Mononuclear cell (primary cell): ENCODE measurements at regions not wholly inside any gene's neighbourhood (a gene's known extent, or its start where the extent isn't known, plus 50 kb on each side); places are given as distances from the start of the nearest gene placed in this dataset.

Experiments used
- H3K27me3 ChIP-seq: 2 replicates; pipeline ENCODE4 v1.6.0; 2011; ENCODE audit warnings: low read length, control low read depth; ENCODE audit not compliant: insufficient read depth
- H3K4me1 ChIP-seq: 2 replicates; pipeline ENCODE4 v1.5.1; 2011; ENCODE audit warnings: mild to moderate bottlenecking, low read length, control low read depth; ENCODE audit not compliant: insufficient read depth
- H3K4me3 ChIP-seq: 2 replicates; pipeline ENCODE4 v1.5.1; 2011; ENCODE audit warnings: mild to moderate bottlenecking, low read length, moderate library complexity
- H3K9me3 ChIP-seq: 2 replicates; pipeline ENCODE4 v1.5.1; 2011; ENCODE audit warnings: low read depth, mild to moderate bottlenecking, control low read depth, low read length

DNA sequence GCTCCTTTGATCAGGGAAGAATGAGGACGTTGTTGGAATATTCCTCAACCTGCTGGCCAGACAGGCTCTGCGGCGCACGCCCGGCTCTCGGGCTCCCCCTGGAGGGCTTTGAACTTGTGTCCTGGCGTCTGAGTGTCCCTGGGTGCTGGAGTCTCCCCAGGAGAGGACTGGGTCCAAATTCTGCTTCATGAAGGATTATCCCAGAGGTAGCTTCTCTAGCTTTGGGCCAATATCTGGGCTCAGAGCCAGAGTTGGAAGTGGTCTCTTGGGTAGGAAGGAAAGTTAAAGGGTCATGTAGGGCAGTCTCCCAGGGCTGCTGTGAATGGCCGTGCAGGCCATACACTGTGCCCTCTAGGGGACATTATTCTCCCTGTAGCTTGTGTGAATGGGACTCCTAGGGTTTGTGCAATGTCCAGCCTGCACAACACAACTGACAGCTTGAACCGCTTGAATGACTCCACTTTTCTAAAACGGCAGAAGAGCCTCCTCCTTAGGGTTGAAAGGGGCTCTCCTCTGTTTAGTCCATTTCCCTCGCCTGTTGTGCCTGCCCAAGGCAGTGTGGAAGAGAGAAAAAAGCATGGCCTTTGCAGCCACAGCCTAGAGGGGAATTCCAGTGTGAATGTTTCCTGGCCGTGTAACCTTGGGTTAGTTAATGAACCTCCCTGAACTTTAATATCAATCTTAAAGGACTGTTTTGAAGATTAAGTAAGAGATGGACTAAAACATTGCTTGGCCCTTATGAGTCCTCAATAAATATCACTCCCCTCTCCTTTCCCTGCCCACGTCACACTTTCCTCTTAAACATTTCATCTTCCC lies 111.2 kb upstream of the THY1 start:
- H3K4me1 ChIP-seq = peaks cover 40% of the 10 kb centered on the region
- H3K9me3 ChIP-seq = no peaks in the 10 kb centered on the region
- H3K27me3 ChIP-seq = no peaks in the 10 kb centered on the region
- H3K4me3 ChIP-seq = no peak overlapping the region

DNA sequence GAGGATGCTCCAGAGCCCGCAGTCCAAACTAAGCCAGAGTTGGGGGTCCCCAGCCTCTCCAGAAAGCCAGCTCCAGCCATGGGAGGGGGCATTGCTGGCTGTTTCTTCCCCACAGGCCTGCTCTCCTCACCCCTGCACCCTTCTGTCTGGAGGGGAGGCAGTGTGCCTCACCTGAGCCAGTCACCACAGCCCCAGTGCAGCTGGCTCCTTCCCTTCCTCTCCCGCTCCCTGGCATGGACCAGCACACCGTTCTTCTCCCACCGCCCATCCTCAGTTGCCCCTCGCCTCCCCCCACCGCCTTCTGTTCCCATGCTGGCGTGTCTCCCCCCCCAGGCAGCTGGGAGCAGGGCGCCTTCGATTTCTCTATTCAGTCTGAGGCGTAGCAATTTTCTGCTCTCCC lies 110.5 kb upstream of the THY1 start:
- Histone ChIP-seq H3K9me3 (no peaks in the 10 kb centered on the region), H3K4me3 (no peak overlapping the region), H3K4me1 (peaks cover 33% of the 10 kb centered on the region), H3K27me3 (no peaks in the 10 kb centered on the region)

GRCh38 chr11:119532551-119532950 lies 109.6 kb upstream of the THY1 start:
- no peaks in the 10 kb centered on the region for H3K27me3 ChIP-seq
- no peak overlapping the region for H3K4me3 ChIP-seq
- peaks cover 24% of the 10 kb centered on the region for H3K4me1 ChIP-seq

DNA sequence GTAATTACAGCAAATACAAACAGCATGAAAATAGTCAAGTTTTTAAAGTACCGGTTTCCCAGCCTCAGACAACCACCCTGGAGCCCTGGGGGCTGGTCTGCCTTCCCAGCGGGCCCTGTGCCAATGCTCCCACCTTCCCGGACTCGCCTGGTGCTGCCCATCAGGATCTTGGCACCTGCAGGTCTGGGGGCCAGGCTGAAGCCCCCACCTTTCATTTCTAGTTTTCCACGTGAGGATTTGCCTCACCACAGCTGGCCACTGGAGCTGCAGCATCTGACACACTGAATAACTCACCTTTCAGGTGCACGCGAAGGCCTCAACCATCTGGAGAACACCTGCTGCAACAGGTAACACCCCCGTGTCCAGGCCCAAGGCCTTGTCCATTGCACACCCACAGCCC lies 108.7 kb upstream of the THY1 start:
- H3K27me3 ChIP-seq = no peaks in the 10 kb centered on the region
- no peaks in the 10 kb centered on the region for H3K9me3 ChIP-seq
- no peak overlapping the region for H3K4me3 ChIP-seq
- H3K4me1 ChIP-seq = peaks cover 15% of the 10 kb centered on the region

More at GRCh38 chr11:119532551-119532950, 109.6 kb upstream of the THY1 start:
- no peaks in the 10 kb centered on the region for H3K9me3 ChIP-seq

- Histone ChIP-seq H3K9me3 (no peaks in the 10 kb centered on the region), H3K4me1 (peaks cover 18% of the 10 kb centered on the region), H3K27me3 (no peaks in the 10 kb centered on the region), H3K4me3 (no peak overlapping the region)
These were observed 108.1 kb upstream of the THY1 start for GRCh38 chr11:119531056-119531455.

- peaks cover 24% of the 10 kb centered on the region for H3K4me1 ChIP-seq
- H3K9me3 ChIP-seq = no peaks in the 10 kb centered on the region
- H3K4me3 ChIP-seq = no peak overlapping the region
- H3K27me3 ChIP-seq = no peaks in the 10 kb centered on the region
These were observed 107.5 kb upstream of the THY1 start for GRCh38 chr11:119530509-119530908.

DNA sequence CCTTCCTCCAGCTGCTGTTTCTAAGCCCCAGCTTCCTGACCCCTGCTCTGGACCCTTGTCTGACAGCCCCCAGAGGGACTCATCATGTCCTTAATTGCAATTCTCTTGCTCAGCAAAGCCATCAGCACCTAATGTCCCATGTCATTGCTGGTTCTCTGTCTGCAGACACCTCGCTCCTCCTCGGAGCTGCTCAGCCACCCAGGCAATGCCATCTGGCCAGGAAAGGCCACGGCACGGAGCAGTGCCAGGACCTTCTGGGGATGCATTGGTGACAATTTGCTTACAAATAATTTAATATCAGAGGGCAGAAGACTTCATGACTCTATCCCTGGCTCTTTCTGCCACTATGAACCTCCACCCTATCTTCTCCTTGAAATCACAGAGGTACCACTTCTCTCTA lies 107.0 kb upstream of the THY1 start:
- Histone ChIP-seq H3K27me3 (no peaks in the 10 kb centered on the region), H3K9me3 (no peaks in the 10 kb centered on the region), H3K4me1 (peaks cover 29% of the 10 kb centered on the region), H3K4me3 (no peak overlapping the region)

DNA sequence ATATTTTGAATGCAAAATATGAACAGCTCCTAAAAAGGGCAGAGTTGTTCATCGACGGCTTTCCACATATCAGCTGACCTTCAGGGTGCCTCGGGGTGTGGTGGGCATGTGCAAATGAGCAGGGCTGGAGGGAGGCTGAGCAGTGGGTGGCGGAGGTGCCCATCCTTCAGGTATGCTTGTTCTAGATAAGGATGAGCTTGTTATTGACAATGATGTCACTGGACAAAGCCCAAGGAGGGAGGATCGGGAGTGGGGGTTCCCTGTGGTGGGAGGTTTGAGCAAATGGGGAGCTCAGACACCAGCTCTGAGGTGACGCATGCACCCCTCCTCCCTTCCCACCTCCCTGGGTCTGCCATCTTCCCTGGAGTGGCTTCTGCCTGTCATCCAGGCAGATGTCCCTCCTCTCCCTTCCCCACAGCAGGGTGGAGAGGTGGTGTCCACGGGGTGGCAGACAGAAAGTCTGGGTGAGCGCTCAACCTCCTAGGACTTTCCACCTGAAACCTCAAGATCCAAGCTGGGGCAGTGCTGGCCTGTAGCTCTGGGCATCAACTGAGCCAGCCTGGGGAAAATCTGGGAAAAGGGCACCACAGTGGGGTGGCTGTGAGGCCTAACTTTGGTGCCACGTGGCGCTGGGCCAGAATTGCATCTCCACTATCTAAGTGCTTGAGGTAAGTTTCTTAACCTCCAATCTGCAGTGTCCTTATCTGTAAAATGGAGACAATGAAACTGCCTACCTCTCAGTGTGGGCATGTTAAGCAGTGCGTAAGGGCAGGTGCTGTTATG lies 106.3 kb upstream of the THY1 start:
- Histone ChIP-seq H3K4me3 (no peak overlapping the region), H3K27me3 (no peaks in the 10 kb centered on the region), H3K4me1 (peaks cover 33% of the 10 kb centered on the region), H3K9me3 (no peaks in the 10 kb centered on the region)

DNA sequence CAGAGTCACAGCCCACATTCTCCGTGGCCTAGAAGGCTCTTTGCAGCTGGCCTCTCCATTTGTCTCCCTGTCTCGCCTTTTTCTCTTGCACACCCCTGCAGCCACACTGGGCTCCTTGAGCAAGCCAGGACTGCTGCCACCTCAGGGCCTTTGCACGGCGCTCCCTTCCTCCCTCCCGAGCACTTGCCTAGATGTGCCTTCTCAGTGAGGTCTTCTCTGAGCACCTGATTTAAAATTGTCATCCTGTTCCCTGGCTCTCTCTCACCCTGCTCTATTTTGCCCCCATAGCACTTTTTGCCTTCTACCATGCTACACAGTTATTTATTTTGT lies 102.9 kb upstream of the THY1 start:
- Histone ChIP-seq H3K27me3 (no peaks in the 10 kb centered on the region), H3K4me1 (peaks cover 34% of the 10 kb centered on the region), H3K4me3 (no peak overlapping the region), H3K9me3 (no peaks in the 10 kb centered on the region)

DNA sequence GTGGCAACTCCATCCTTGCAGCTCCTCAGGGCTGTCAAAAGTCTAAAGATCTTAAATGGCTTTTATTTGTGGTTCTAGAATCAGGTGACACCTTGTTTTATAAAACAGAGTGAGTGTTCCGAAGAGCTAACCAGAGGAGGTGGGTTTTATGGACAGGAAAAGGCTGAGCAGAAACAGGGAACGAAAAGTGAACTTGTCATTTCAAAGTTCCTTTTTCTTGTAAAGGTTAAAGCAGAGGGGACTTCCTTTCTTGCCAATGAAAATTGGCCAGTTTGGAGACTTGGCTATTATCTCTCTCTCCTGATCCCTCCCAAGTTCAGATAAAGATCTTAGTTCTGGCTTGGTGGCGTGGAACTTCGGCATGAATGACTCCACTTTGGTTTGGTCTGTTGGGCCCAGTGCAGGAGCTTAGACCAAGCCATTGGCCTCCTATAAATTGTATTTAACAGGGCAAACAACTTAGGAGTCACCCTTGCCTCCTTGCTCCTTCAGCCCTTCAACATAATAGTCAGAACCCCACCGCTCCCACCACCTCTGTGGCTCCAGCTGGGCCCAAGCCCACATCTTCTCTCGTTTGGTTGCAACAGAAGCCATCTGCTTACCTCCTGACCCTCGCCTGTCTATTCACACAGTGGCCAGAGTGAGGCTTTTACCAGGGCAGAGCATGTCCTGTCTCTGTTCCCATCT lies 102.4 kb upstream of the THY1 start:
- Histone ChIP-seq H3K27me3 (no peaks in the 10 kb centered on the region), H3K9me3 (no peaks in the 10 kb centered on the region), H3K4me3 (no peak overlapping the region), H3K4me1 (peaks cover 34% of the 10 kb centered on the region)

GRCh38 chr11:119523539-119524157 lies 100.7 kb upstream of the THY1 start:
- H3K9me3 ChIP-seq = no peaks in the 10 kb centered on the region
- peaks cover 34% of the 10 kb centered on the region for H3K4me1 ChIP-seq
- no peak overlapping the region for H3K4me3 ChIP-seq
- no peaks in the 10 kb centered on the region for H3K27me3 ChIP-seq

DNA sequence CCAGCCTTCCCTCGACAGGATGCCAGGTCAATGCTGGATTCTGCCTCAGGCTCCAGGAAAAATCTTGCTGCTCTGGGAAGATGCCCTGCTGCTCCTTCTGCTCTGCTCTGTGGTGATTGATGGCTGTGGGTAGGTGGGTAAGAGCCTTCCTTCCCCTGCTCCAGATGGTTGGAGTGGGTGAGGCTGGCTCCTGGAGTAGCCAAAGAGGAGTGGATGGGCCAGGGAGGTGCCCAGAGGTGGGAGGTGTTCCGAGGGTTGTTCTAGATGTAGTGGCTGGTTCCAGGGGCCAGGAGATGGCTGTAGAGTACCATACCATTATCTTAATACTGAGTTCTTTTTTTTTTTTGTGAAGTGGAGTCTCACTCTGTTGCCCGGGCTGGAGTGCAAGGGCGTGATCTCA lies 99.6 kb upstream of the THY1 start:
- no peaks in the 10 kb centered on the region for H3K9me3 ChIP-seq

GRCh38 chr11:119521551-119521950 lies 98.6 kb upstream of the THY1 start:
- Histone ChIP-seq H3K4me1 (peaks cover 34% of the 10 kb centered on the region), H3K4me3 (no peak overlapping the region), H3K9me3 (no peaks in the 10 kb centered on the region), H3K27me3 (no peaks in the 10 kb centered on the region)

More for the DNA sequence above, 99.6 kb upstream of the THY1 start:
- Histone ChIP-seq H3K27me3 (no peaks in the 10 kb centered on the region), H3K4me3 (no peak overlapping the region), H3K4me1 (peaks cover 34% of the 10 kb centered on the region)

DNA sequence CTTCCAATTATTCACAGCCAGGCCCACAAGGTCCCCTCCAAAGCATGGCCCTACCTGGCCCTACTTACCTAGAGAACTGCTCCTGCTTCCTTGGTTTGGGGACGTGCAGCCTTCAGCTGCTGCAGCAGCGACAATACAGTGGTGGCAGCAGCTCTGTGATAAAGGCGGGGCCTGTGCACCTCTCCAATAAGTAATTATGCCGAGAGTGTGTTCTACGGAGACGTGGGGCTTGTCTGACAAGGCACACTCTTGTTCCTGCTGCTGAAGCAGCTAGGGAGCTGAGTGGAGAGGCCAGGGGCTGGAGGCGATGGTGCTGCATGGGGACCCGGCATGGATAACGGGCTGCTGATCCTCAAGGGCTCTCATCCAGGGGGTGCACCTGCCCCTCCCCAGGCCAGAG lies 98.0 kb upstream of the THY1 start:
- no peak overlapping the region for H3K4me3 ChIP-seq
- H3K4me1 ChIP-seq = peaks cover 29% of the 10 kb centered on the region
- no peaks in the 10 kb centered on the region for H3K9me3 ChIP-seq
- H3K27me3 ChIP-seq = no peaks in the 10 kb centered on the region

- no peaks in the 10 kb centered on the region for H3K27me3 ChIP-seq
- no peaks in the 10 kb centered on the region for H3K9me3 ChIP-seq
- H3K4me3 ChIP-seq = no peak overlapping the region
- H3K4me1 ChIP-seq = peaks cover 24% of the 10 kb centered on the region
These were observed 97.4 kb upstream of the THY1 start for GRCh38 chr11:119520400-119520799.
